ENCODE measurements at regions not wholly inside any gene's neighbourhood (a gene's known extent, or its start where the extent isn't known, plus 50 kb on each side); places are given as distances from the start of the nearest gene placed in this dataset.

GRCh38 chr3:22147161-22147560, 396.2 kb upstream of the ZNF385D start:
- no peak for TF ChIP-seq POLR2AphosphoS5 (IDR thresholded peaks at IDR 0.05)
- TF ChIP-seq CTCF (IDR thresholded peaks at IDR 0.05), result no peak
- TF ChIP-seq EP300 (IDR thresholded peaks at IDR 0.05), result no peak

All from gastroesophageal sphincter (tissue), 3 donors.